ENCODE measurements at regions not wholly inside any gene's neighbourhood (a gene's known extent, or its start where the extent isn't known, plus 50 kb on each side); places are given as distances from the start of the nearest gene placed in this dataset.

- no peaks in the 10 kb centered on the region for H3K79me2 ChIP-seq (ENCODE audit: insufficient read depth, low read depth)
- H3K4me3 ChIP-seq (IDR thresholded peaks at IDR 0.05; ENCODE audit: insufficient read depth, low read depth, low read length), result no peak overlapping the region
- H2AFZ ChIP-seq (ENCODE audit: low read depth), result no peak overlapping the region
- H4K20me1 ChIP-seq (ENCODE audit: insufficient read depth), result no peaks in the 10 kb centered on the region
- no peak for TF ChIP-seq CTCF (conservative IDR thresholded peaks at IDR 0.05; ENCODE audit: low read depth, low read length)
- H3K4me2 ChIP-seq, result no peak overlapping the region
- no peak overlapping the region for H3K27ac ChIP-seq
- no peaks in the 10 kb centered on the region for H3K27me3 ChIP-seq (ENCODE audit: insufficient read depth, low read depth)
- H3K36me3 ChIP-seq (ENCODE audit: insufficient read depth), result no peaks in the 10 kb centered on the region
- no peak overlapping the region for H3K9ac ChIP-seq
- H3K4me1 ChIP-seq (ENCODE audit: low read depth, poor library complexity, severe bottlenecking), result peaks cover 5% of the 10 kb centered on the region
Measured at GRCh38 chr2:223542501-223542900, 59.7 kb downstream of the SCG2 start.

- no peak overlapping the region for H3K4me3 ChIP-seq (IDR thresholded peaks at IDR 0.05; ENCODE audit: insufficient read depth, low read depth, low read length)
- no peak for TF ChIP-seq CTCF (conservative IDR thresholded peaks at IDR 0.05; ENCODE audit: low read depth, low read length)
- no peak overlapping the region for H3K9ac ChIP-seq
Measured at GRCh38 chr2:223545406-223545805, 56.8 kb downstream of the SCG2 start.

DNA sequence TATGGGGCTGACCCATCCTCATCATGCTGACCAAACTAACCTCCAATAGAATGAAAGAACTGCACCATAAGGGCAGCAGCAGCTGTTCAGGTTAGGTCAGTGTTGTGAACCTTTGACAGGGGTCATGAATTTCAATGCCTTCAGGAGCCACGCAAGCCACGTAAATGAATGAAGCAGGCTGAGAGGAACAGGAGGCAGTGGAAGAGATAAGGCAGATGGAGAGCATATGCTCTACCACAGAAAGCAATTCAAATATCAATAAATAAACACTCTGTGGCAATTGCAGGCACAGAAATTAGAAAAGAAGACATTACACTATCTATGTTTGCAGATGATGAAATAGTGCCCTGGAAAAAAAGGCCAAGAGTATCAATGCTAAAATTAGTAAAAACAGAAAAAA is 56.3 kb downstream of the SCG2 start:
- Histone ChIP-seq H3K9ac (no peak overlapping the region), H4K20me1 (ENCODE audit: insufficient read depth) (no peaks in the 10 kb centered on the region), H3K4me1 (ENCODE audit: low read depth, poor library complexity, severe bottlenecking) (no peaks in the 10 kb centered on the region), H3K27me3 (ENCODE audit: insufficient read depth, low read depth) (no peaks in the 10 kb centered on the region), H3K79me2 (ENCODE audit: insufficient read depth, low read depth) (no peaks in the 10 kb centered on the region), H3K27ac (no peak overlapping the region), H2AFZ (ENCODE audit: low read depth) (no peak overlapping the region), H3K36me3 (ENCODE audit: insufficient read depth) (no peaks in the 10 kb centered on the region), H3K4me2 (no peak overlapping the region), H3K4me3 (IDR thresholded peaks at IDR 0.05; ENCODE audit: insufficient read depth, low read depth, low read length) (no peak overlapping the region)
- no peak for TF ChIP-seq CTCF (conservative IDR thresholded peaks at IDR 0.05; ENCODE audit: low read depth, low read length)

More at GRCh38 chr2:223545406-223545805, 56.8 kb downstream of the SCG2 start:
- Histone ChIP-seq H3K4me2 (no peak overlapping the region), H3K4me1 (ENCODE audit: low read depth, poor library complexity, severe bottlenecking) (no peaks in the 10 kb centered on the region), H3K27ac (no peak overlapping the region), H2AFZ (ENCODE audit: low read depth) (no peak overlapping the region), H3K36me3 (ENCODE audit: insufficient read depth) (no peaks in the 10 kb centered on the region), H4K20me1 (ENCODE audit: insufficient read depth) (no peaks in the 10 kb centered on the region), H3K27me3 (ENCODE audit: insufficient read depth, low read depth) (no peaks in the 10 kb centered on the region), H3K79me2 (ENCODE audit: insufficient read depth, low read depth) (no peaks in the 10 kb centered on the region)

All from KMS-11 (cell line).